Muscle layer of colon (tissue), 2 donors: ENCODE measurements at regions not wholly inside any gene's neighbourhood (a gene's known extent, or its start where the extent isn't known, plus 50 kb on each side); places are given as distances from the start of the nearest gene placed in this dataset.
"Not testable (repeated sequence)": the region's sequence is repeated elsewhere in the genome, so short reads cannot be mapped to it uniquely, and the experiment has no call there.

ENCODE experiments used
- H3K27ac ChIP-seq: one replicate; pipeline ENCODE4 v1.7.0; 2013; ENCODE audit warnings: low read depth, mild to moderate bottlenecking, low read length, moderate library complexity
- H3K27me3 ChIP-seq, 2 donors: one replicate each; pipeline ENCODE4 v1.7.0; 2013; ENCODE audit warnings: low read length in 2 of 2, mild to moderate bottlenecking in 2 of 2; ENCODE audit not compliant: insufficient read depth in 2 of 2, control insufficient read depth in 1 of 2
- H3K36me3 ChIP-seq: one replicate; pipeline ENCODE4 v1.7.0; 2013; ENCODE audit warnings: mild to moderate bottlenecking, low read length; ENCODE audit not compliant: insufficient read depth
- H3K4me1 ChIP-seq: one replicate; pipeline ENCODE4 v1.7.0; 2013; ENCODE audit warnings: mild to moderate bottlenecking, low read length; ENCODE audit not compliant: insufficient read depth
- H3K4me3 ChIP-seq, 2 donors: one replicate each; pipeline ENCODE4 v1.7.0; 2013; ENCODE audit warnings: low read length in 2 of 2, low read depth in 1 of 2, mild to moderate bottlenecking in 1 of 2, moderate library complexity in 1 of 2
- H3K9ac ChIP-seq: one replicate; pipeline ENCODE4 v1.7.0; 2013; ENCODE audit warnings: low read length
- H3K9me3 ChIP-seq: one replicate; pipeline ENCODE4 v1.7.0; 2013; ENCODE audit warnings: mild to moderate bottlenecking, low read length
- donor health status: abdominal sarcoma.
- donor health status: Adenocarcinoma of cecum.

GRCh38 chrX:96183391-96183790 is 501.3 kb upstream of the DIAPH2 start:
- Histone ChIP-seq H3K27me3 (peaks cover 0 to 7% of the 10 kb centered on the region in 2 donors), H3K9ac (no peak overlapping the region), H3K27ac (no peak overlapping the region), H3K36me3 (no peaks in the 10 kb centered on the region), H3K4me3 (no peak overlapping the region), H3K9me3 (no peaks in the 10 kb centered on the region), H3K4me1 (no peaks in the 10 kb centered on the region)

GRCh38 chrX:96183843-96184242 is 500.8 kb upstream of the DIAPH2 start:
- Histone ChIP-seq H3K36me3 (no peaks in the 10 kb centered on the region), H3K9me3 (no peaks in the 10 kb centered on the region)

GRCh38 chrX:96204928-96205327 is 479.7 kb upstream of the DIAPH2 start:
- no peaks in the 10 kb centered on the region for H3K4me1 ChIP-seq
- H3K9ac ChIP-seq = no peak overlapping the region
- H3K36me3 ChIP-seq = no peaks in the 10 kb centered on the region
- no peak overlapping the region for H3K4me3 ChIP-seq
- no peak overlapping the region for H3K27ac ChIP-seq
- H3K9me3 ChIP-seq = no peaks in the 10 kb centered on the region
- H3K27me3 ChIP-seq = no peaks in the 10 kb centered on the region

More at GRCh38 chrX:96183843-96184242, 500.8 kb upstream of the DIAPH2 start:
- H3K4me3 ChIP-seq = no peak overlapping the region
- H3K27ac ChIP-seq = no peak overlapping the region
- peaks cover 0 to 7% of the 10 kb centered on the region in 2 donors for H3K27me3 ChIP-seq
- H3K4me1 ChIP-seq = no peaks in the 10 kb centered on the region
- H3K9ac ChIP-seq = no peak overlapping the region

GRCh38 chrX:96211953-96212352 is 472.7 kb upstream of the DIAPH2 start:
- Histone ChIP-seq H3K4me1 (no peaks in the 10 kb centered on the region), H3K4me3 (no peak overlapping the region), H3K36me3 (no peaks in the 10 kb centered on the region), H3K27ac (no peak overlapping the region), H3K9ac (no peak overlapping the region), H3K27me3 (no peaks in the 10 kb centered on the region), H3K9me3 (no peaks in the 10 kb centered on the region)

GRCh38 chrX:96214681-96215080 is 470.0 kb upstream of the DIAPH2 start:
- not testable (repeated sequence) for H3K27me3 ChIP-seq, H3K9ac ChIP-seq, H3K4me1 ChIP-seq, H3K27ac ChIP-seq, H3K36me3 ChIP-seq, H3K4me3 ChIP-seq, H3K9me3 ChIP-seq

- H3K9me3 ChIP-seq = no peaks in the 10 kb centered on the region
These were observed 460.4 kb upstream of the DIAPH2 start for GRCh38 chrX:96224279-96224678.

GRCh38 chrX:96244955-96245354 is 439.7 kb upstream of the DIAPH2 start:
- H3K27ac ChIP-seq = no peak overlapping the region
- no peak overlapping the region for H3K9ac ChIP-seq
- no peak overlapping the region for H3K4me3 ChIP-seq
- no peaks in the 10 kb centered on the region for H3K9me3 ChIP-seq
- H3K27me3 ChIP-seq = no peaks in the 10 kb centered on the region
- H3K4me1 ChIP-seq = peaks cover 5% of the 10 kb centered on the region
- no peaks in the 10 kb centered on the region for H3K36me3 ChIP-seq

More at GRCh38 chrX:96224279-96224678, 460.4 kb upstream of the DIAPH2 start:
- no peak overlapping the region for H3K4me3 ChIP-seq
- no peaks in the 10 kb centered on the region for H3K4me1 ChIP-seq
- H3K27ac ChIP-seq = no peak overlapping the region
- H3K36me3 ChIP-seq = no peaks in the 10 kb centered on the region
- H3K9ac ChIP-seq = no peak overlapping the region
- H3K27me3 ChIP-seq = no peaks in the 10 kb centered on the region

- Histone ChIP-seq H3K4me3 (no peak overlapping the region), H3K27ac (no peak overlapping the region), H3K4me1 (peaks cover 5% of the 10 kb centered on the region), H3K27me3 (no peaks in the 10 kb centered on the region), H3K36me3 (no peaks in the 10 kb centered on the region), H3K9me3 (no peaks in the 10 kb centered on the region), H3K9ac (no peak overlapping the region)
These were observed 438.2 kb upstream of the DIAPH2 start for GRCh38 chrX:96246436-96246835.
